Kidney (tissue), 13 donors: ENCODE measurements at regions not wholly inside any gene's neighbourhood (a gene's known extent, or its start where the extent isn't known, plus 50 kb on each side); places are given as distances from the start of the nearest gene placed in this dataset.

Source experiments
- DNase-seq, 5 donors: peaks; one replicate each; pipeline ENCODE4 v3.0.0-alpha.2; 2013 to 2020
- FAIRE-seq: peaks from 2 replicates; lab custom pipeline; 2012; peaks lifted over from hg19 to GRCh38; lab: Jason Lieb, UNC
- H3K27ac ChIP-seq, 2 donors: one replicate each; pipeline ENCODE4 v1.7.0; 2013; ENCODE audit warnings: low read depth in 2 of 2, low read length in 2 of 2, inconsistent platforms in 1 of 2
- H3K27me3 ChIP-seq: one replicate; pipeline ENCODE4 v1.7.1; 2013; ENCODE audit warnings: low read length, inconsistent platforms; ENCODE audit not compliant: control insufficient read depth, insufficient read depth
- H3K36me3 ChIP-seq, 3 donors: one replicate each; pipeline versions ENCODE4 v1.7.0 to v1.7.1; 2013; ENCODE audit warnings: low read length in 3 of 3, control low read depth in 1 of 3, inconsistent platforms in 1 of 3; ENCODE audit not compliant: insufficient read depth in 3 of 3, control insufficient read depth in 2 of 3
- H3K4me1 ChIP-seq, 3 donors: one replicate each; pipeline versions ENCODE4 v1.7.0 to v1.7.1; 2013; ENCODE audit warnings: low read length in 3 of 3, inconsistent platforms in 1 of 3, low read depth in 1 of 3; ENCODE audit not compliant: control insufficient read depth in 2 of 3, insufficient read depth in 2 of 3
- H3K4me3 ChIP-seq, 3 donors: one replicate each; pipeline versions ENCODE4 v1.7.0 to v1.8.1; 2013; ENCODE audit warnings: low read length in 3 of 3, control low read depth in 1 of 3, inconsistent platforms in 1 of 3
- H3K9ac ChIP-seq, 3 donors: one replicate each; pipeline versions ENCODE4 v1.7.0 to v1.7.1; 2013; ENCODE audit warnings: low read length in 3 of 3, control low read depth in 1 of 3, inconsistent platforms in 1 of 3
- H3K9me3 ChIP-seq, 3 donors: one replicate each; pipeline versions ENCODE4 v1.7.0 to v1.7.1; 2013; ENCODE audit warnings: low read length in 3 of 3, control low read depth in 1 of 3, inconsistent platforms in 1 of 3; ENCODE audit not compliant: control insufficient read depth in 2 of 3, insufficient read depth in 1 of 3
- CTCF ChIP-seq: IDR thresholded peaks from 3 replicates; pipeline ENCODE4 v1.5.1; 2012; ENCODE audit warnings: mild to moderate bottlenecking, moderate library complexity, borderline replicate concordance; ENCODE audit not compliant: insufficient read depth; ENCODE audit errors: extremely low read depth
- intact Hi-C: fragments of 100-400 bp; cut with DNase I; formaldehyde crosslinking; loops from one replicate; pipeline ENCODE4 v1.11.1; 2022
- donor health status: control.
- donor health status: control.
- donor health status: control.
- donor health status: control.
- donor health status: control.
- donor health status: DM: yes; HTN: yes; CAD: no.
- donor health status: Normal renal cell carcinoma (clear cell type).

- no peaks in the 10 kb centered on the region for H3K9me3 ChIP-seq
- DNase-seq (no peak), FAIRE-seq (no peak)
- H3K4me3 ChIP-seq, result no peak overlapping the region
- H3K4me1 ChIP-seq, result peaks cover 0 to 2% (median 0%) of the 10 kb centered on the region in 3 donors
- no peak for TF ChIP-seq CTCF
- no peak overlapping the region for H3K27ac ChIP-seq
- no peaks in the 10 kb centered on the region for H3K27me3 ChIP-seq
- no peak overlapping the region for H3K9ac ChIP-seq
- H3K36me3 ChIP-seq, result no peaks in the 10 kb centered on the region
- intact Hi-C loops, result no loop called here
These were observed 81.2 kb upstream of the TMPRSS2 start for GRCh38 chr21:41589131-41589530.

DNA sequence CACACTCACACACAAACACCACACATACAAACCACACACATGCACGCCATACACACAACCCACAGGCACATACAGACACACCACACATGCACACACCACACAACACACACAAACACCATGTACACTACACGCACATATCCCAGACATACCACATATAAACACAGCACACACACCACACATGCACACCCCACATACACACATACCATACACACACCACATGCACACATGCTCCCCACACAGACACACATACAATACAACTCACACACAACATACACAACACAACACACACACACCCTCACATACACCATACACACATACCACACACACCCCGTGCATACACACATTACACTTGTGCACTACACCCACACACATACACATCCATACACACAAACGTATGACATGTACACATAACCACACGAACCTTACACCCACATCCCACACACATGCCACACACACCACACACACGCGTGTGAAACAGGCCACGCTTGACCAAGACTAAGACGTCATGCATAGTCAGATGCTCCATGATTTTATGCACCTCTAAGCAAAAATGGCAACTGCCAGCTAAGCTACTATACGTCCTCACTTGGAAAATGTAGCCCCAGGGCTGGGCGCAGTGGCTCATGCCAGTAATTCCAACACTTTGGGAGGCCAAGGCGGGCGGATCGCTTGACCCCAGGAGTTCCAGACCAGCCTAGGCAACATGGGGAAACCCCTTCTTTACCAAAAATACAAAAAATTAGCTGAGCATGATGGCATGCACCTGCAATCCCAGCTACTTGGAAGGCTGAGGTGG lies 77.4 kb upstream of the TMPRSS2 start:
- H3K9ac ChIP-seq, result no peak overlapping the region
- H3K9me3 ChIP-seq, result no peaks in the 10 kb centered on the region
- TF ChIP-seq CTCF, result no peak
- DNase-seq, result no peak
- intact Hi-C loops, result no loop called here
- H3K36me3 ChIP-seq, result no peaks in the 10 kb centered on the region
- H3K4me1 ChIP-seq, result no peaks in the 10 kb centered on the region
- H3K27me3 ChIP-seq, result no peaks in the 10 kb centered on the region
- no peak overlapping the region for H3K4me3 ChIP-seq
- no peak overlapping the region for H3K27ac ChIP-seq
- FAIRE-seq, result no peak

DNA sequence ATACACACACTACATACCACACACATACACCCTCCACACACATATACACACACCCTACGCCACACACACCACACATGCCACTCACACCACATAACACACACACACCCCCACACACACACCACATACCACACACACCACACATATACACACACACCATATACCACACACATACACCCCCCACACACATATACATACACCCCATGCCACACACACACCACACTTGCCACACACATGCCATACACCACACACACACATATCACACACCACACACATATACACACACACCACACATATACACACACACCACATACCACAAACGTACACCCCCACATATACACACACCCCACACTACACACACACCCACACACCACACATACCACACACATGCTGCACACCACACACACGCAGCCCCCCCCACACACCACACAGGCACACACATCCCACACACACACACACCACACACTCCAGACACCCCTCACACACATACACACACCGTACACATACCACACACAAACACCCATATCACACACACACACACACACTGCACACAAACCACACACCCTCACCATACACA lies 76.7 kb upstream of the TMPRSS2 start:
- DNase-seq, result no peak

More for the DNA sequence above, 76.7 kb upstream of the TMPRSS2 start:
- Histone ChIP-seq H3K4me3 (no peak overlapping the region), H3K27ac (no peak overlapping the region), H3K4me1 (no peaks in the 10 kb centered on the region), H3K9me3 (no peaks in the 10 kb centered on the region), H3K9ac (no peak overlapping the region), H3K27me3 (no peaks in the 10 kb centered on the region), H3K36me3 (no peaks in the 10 kb centered on the region)
- no peak for TF ChIP-seq CTCF
- FAIRE-seq, result no peak
- intact Hi-C loops, result no loop called here
